Neuronal stem cell (in vitro differentiated cells): ENCODE measurements at regions not wholly inside any gene's neighbourhood (a gene's known extent, or its start where the extent isn't known, plus 50 kb on each side); places are given as distances from the start of the nearest gene placed in this dataset.
A peak's percentile ranks its signal among the peaks of the same experiment; 100 is the strongest.

Experiments used
- DNase-seq: peaks from one replicate; pipeline ENCODE4 v3.0.0-alpha.2; 2013; ENCODE audit warnings: low spot score
- H2AFZ ChIP-seq: one replicate; pipeline ENCODE4 v1.6.1; 2013; ENCODE audit warnings: mild to moderate bottlenecking, low read length, inconsistent platforms
- H2AK5ac ChIP-seq: 2 replicates; pipeline ENCODE4 v1.6.1; 2013; ENCODE audit warnings: low read depth, mild to moderate bottlenecking, inconsistent platforms, low read length, moderate library complexity, mixed read lengths
- H2BK120ac ChIP-seq: 2 replicates; pipeline ENCODE4 v1.6.1; 2013; ENCODE audit warnings: low read depth, mild to moderate bottlenecking, inconsistent platforms, low read length, moderate library complexity, mixed read lengths
- H2BK12ac ChIP-seq: one replicate; pipeline ENCODE4 v1.6.1; 2013; ENCODE audit warnings: low read length, inconsistent platforms
- H2BK15ac ChIP-seq: 2 replicates; pipeline ENCODE4 v1.6.1; 2013; ENCODE audit warnings: mild to moderate bottlenecking, low read length, inconsistent platforms, mixed read lengths
- H2BK5ac ChIP-seq: one replicate; pipeline ENCODE4 v1.6.1; 2013; ENCODE audit warnings: inconsistent platforms, mild to moderate bottlenecking, low read length, moderate library complexity
- H3K14ac ChIP-seq: one replicate; pipeline ENCODE4 v1.6.1; 2013; ENCODE audit warnings: low read length, inconsistent platforms
- H3K18ac ChIP-seq: 2 replicates; pipeline ENCODE4 v1.6.1; 2013; ENCODE audit warnings: low read length, inconsistent platforms
- H3K23ac ChIP-seq: 2 replicates; pipeline ENCODE4 v1.6.1; 2013; ENCODE audit warnings: low read depth, mild to moderate bottlenecking, mixed read lengths, low read length, inconsistent platforms; ENCODE audit not compliant: poor library complexity
- H3K27ac ChIP-seq: replicated peaks from 3 replicates; pipeline ENCODE4 v1.5.1; 2013; ENCODE audit warnings: low read length, inconsistent platforms
- H3K27me3 ChIP-seq, 3 experiments: 2 replicates each; pipeline ENCODE4 v1.6.1; 2013; ENCODE audit warnings: low read length in 3 of 3, mild to moderate bottlenecking in 2 of 3, inconsistent platforms in 1 of 3, low read depth in 1 of 3, mixed read lengths in 1 of 3, moderate library complexity in 1 of 3; ENCODE audit not compliant: control insufficient read depth in 3 of 3, insufficient read depth in 3 of 3
- H3K36me3 ChIP-seq, 2 donors: replicated peaks in 1 of 2; 2 replicates each; pipeline ENCODE4 v1.6.1; 2013; ENCODE audit warnings: low read length in 2 of 2; ENCODE audit not compliant: control insufficient read depth in 2 of 2, insufficient read depth in 2 of 2
- H3K4ac ChIP-seq: 2 replicates; pipeline ENCODE4 v1.6.1; 2013; ENCODE audit warnings: inconsistent platforms, mild to moderate bottlenecking, low read length, moderate library complexity
- H3K4me1 ChIP-seq, 2 donors: 1 replicate in 1 of 2; 2 replicates in 1 of 2; pipeline ENCODE4 v1.6.1; 2013; ENCODE audit warnings: low read length in 2 of 2, low read depth in 1 of 2; ENCODE audit not compliant: control insufficient read depth in 2 of 2, insufficient read depth in 1 of 2
- H3K4me2 ChIP-seq: one replicate; pipeline ENCODE4 v1.6.1; 2013; ENCODE audit warnings: mild to moderate bottlenecking, low read length, inconsistent platforms; ENCODE audit not compliant: insufficient read depth, poor library complexity, severe bottlenecking
- H3K4me3 ChIP-seq, 2 donors: 2 replicates each; pipeline ENCODE4 v1.5.1; 2013; ENCODE audit warnings: low read length in 2 of 2, mild to moderate bottlenecking in 2 of 2, inconsistent platforms in 1 of 2, moderate library complexity in 1 of 2
- H3K79me1 ChIP-seq: one replicate; pipeline ENCODE4 v1.6.1; 2013; ENCODE audit warnings: low read depth, mild to moderate bottlenecking, inconsistent platforms, low read length, moderate library complexity
- H3K9ac ChIP-seq: one replicate; pipeline ENCODE4 v1.6.1; 2013; ENCODE audit warnings: mild to moderate bottlenecking, low read depth, low read length, inconsistent platforms; ENCODE audit not compliant: poor library complexity
- H3K9me3 ChIP-seq, 2 donors: replicated peaks in 1 of 2; 2 replicates each; pipeline versions ENCODE3 to v1.6.1; 2013; ENCODE audit warnings: low read length in 2 of 2, mild to moderate bottlenecking in 2 of 2, inconsistent platforms in 1 of 2, low read depth in 1 of 2, mixed read lengths in 1 of 2, moderate library complexity in 1 of 2; ENCODE audit not compliant: control insufficient read depth in 2 of 2, insufficient read depth in 1 of 2
- H4K8ac ChIP-seq: one replicate; pipeline ENCODE4 v1.6.1; 2013; ENCODE audit warnings: low read depth, mild to moderate bottlenecking, inconsistent platforms, low read length, moderate library complexity
- H4K91ac ChIP-seq: one replicate; pipeline ENCODE4 v1.6.1; 2013; ENCODE audit warnings: low read length, low read depth, mild to moderate bottlenecking, inconsistent platforms; ENCODE audit not compliant: poor library complexity
- WGBS, 2 donors: extraction: QIAGEN DNeasy Blood & Tissue Kit; methylation state at CpG; one replicate each; pipeline ENCODE4 v1.1.7; 2013; ENCODE audit warnings: missing lambda C conversion rate in 2 of 2, mixed read lengths in 1 of 2; ENCODE audit not compliant: insufficient read length in 2 of 2, insufficient replicate concordance in 1 of 2; ENCODE audit errors: extremely low coverage in 2 of 2; 5-methylcytosine and 5-hydroxymethylcytosine counted together

DNA sequence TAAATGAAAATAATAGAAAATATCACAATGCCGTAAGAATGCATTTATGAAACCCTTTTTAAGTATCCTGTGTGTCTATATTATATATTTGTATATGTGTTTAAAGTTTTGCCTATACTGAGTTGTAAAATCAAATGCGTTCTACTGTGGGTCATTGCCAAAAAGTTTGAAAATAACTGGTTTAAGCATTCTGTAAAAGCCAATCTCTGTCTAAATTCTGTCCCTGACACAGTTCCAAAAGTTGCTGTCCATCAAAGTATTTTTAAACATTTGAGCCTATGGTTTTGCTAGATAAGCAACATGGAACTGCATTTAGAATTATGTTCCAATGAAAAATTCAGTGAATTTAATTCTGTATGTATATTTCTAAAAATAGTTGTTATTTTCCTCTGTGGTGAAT lies 1360.4 kb upstream of the CRIM1 start:
- H3K9me3 ChIP-seq, result no peaks in the 10 kb centered on the region
- H3K27me3 ChIP-seq, result no peaks in the 10 kb centered on the region
- no peak overlapping the region for H3K4me3 ChIP-seq
- no peak overlapping the region for H4K8ac ChIP-seq
- no CpG with 5 or more reads among the region's 2 CpGs for WGBS, 2 donors
- H3K23ac ChIP-seq, result no peak overlapping the region
- no peaks in the 10 kb centered on the region for H3K36me3 ChIP-seq
- H3K9ac ChIP-seq, result no peak overlapping the region
- H2BK15ac ChIP-seq, result no peak overlapping the region
- H3K79me1 ChIP-seq, result no peaks in the 10 kb centered on the region
- H2AFZ ChIP-seq, result no peak overlapping the region
- no peaks in the 10 kb centered on the region for H3K4me1 ChIP-seq
- no peak overlapping the region for H3K4me2 ChIP-seq
- H2AK5ac ChIP-seq, result no peak overlapping the region
- no peak overlapping the region for H3K27ac ChIP-seq
- no peak overlapping the region for H4K91ac ChIP-seq
- no peak overlapping the region for H3K18ac ChIP-seq
- no peak overlapping the region for H2BK120ac ChIP-seq
- no peak for DNase-seq
- no peak overlapping the region for H3K14ac ChIP-seq
- no peak overlapping the region for H3K4ac ChIP-seq
- no peak overlapping the region for H2BK5ac ChIP-seq
- no peak overlapping the region for H2BK12ac ChIP-seq

DNA sequence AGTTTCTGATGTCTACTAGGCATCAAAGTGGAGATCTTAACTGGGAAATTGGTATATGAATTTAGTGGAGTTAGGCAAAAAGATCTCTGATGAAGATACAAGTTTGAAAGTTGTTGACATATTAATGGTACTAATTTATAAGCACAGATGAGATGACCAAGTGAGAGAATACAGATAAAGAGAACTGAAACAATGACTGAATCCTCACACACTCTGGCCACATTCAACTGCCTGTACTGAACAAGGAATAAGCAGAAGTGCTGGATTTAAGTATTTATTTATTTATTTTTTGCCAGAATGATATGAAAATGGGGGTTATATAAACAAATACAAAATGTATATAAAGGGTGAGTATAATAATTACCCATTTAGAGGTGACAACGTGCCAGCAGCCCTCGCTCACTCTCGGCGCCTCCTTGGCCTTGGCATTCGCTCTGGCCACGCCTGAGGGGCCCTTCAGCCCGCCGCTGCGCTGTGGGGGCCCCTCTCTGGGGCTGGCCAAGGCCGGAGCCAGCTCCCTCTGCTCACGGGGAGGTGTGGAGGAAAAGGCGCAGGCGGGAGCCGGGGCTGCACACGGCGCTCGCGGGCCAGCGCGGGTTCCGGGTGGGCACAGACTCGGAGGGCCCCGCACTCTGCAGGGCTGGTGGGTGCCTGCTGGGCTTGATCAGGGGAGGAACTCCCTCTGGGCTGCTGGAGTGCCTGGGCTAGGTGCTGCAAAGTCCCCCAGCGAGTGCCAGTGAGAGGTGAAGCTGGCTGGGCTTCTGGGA lies 1363.9 kb upstream of the CRIM1 start:
- Histone ChIP-seq H3K4ac (no peak overlapping the region), H3K36me3 (no peaks in the 10 kb centered on the region), H3K9me3 (no peaks in the 10 kb centered on the region), H2AK5ac (no peak overlapping the region), H2BK5ac (no peak overlapping the region), H3K18ac (no peak overlapping the region), H3K27ac (no peak overlapping the region), H3K9ac (no peak overlapping the region), H2BK120ac (no peak overlapping the region), H4K8ac (no peak overlapping the region), H2BK15ac (no peak overlapping the region), H3K4me1 (no peaks in the 10 kb centered on the region), H2AFZ (no peak overlapping the region), H3K4me2 (no peak overlapping the region), H3K14ac (no peak overlapping the region), H3K79me1 (no peaks in the 10 kb centered on the region), H3K27me3 (no peaks in the 10 kb centered on the region), H3K4me3 (no peak overlapping the region), H3K23ac (no peak overlapping the region), H4K91ac (no peak overlapping the region), H2BK12ac (no peak overlapping the region)
- DNase-seq, result no peak
- WGBS, 2 donors, result no CpG with 5 or more reads among the region's 24 CpGs

GRCh38 chr2:34985474-34985873 lies 1370.1 kb upstream of the CRIM1 start:
- Histone ChIP-seq H3K4me1 (no peaks in the 10 kb centered on the region), H3K18ac (no peak overlapping the region), H2BK120ac (no peak overlapping the region), H3K27me3 (no peaks in the 10 kb centered on the region), H2BK15ac (no peak overlapping the region), H4K8ac (no peak overlapping the region), H3K4me3 (no peak overlapping the region), H2AK5ac (no peak overlapping the region), H2BK12ac (no peak overlapping the region), H3K9me3 (no peaks in the 10 kb centered on the region), H3K36me3 (no peaks in the 10 kb centered on the region), H3K23ac (no peak overlapping the region), H3K4ac (no peak overlapping the region), H2BK5ac (no peak overlapping the region), H3K9ac (no peak overlapping the region), H3K79me1 (no peaks in the 10 kb centered on the region), H4K91ac (no peak overlapping the region), H3K4me2 (no peak overlapping the region), H2AFZ (no peak overlapping the region), H3K27ac (peak overlapping the region; percentile 39), H3K14ac (no peak overlapping the region)
- DNase-seq, result no peak

- WGBS, 2 donors, result no CpG with 5 or more reads among the region's 1 CpG
- Histone ChIP-seq H4K91ac (no peak overlapping the region), H2AFZ (no peak overlapping the region), H3K27me3 (no peaks in the 10 kb centered on the region), H3K4me1 (no peaks in the 10 kb centered on the region), H3K9ac (no peak overlapping the region), H3K4ac (no peak overlapping the region), H2BK12ac (peak overlapping the region; percentile 58), H3K79me1 (no peaks in the 10 kb centered on the region), H3K36me3 (no peaks in the 10 kb centered on the region), H3K9me3 (no peaks in the 10 kb centered on the region), H3K23ac (no peak overlapping the region), H3K14ac (no peak overlapping the region), H2AK5ac (no peak overlapping the region), H2BK5ac (no peak overlapping the region), H3K4me3 (no peak overlapping the region), H2BK15ac (no peak overlapping the region), H3K4me2 (no peak overlapping the region), H2BK120ac (no peak overlapping the region), H3K27ac (no peak overlapping the region), H3K18ac (no peak overlapping the region), H4K8ac (no peak overlapping the region)
- DNase-seq, result no peak
Observed at GRCh38 chr2:34980689-34981088, 1374.9 kb upstream of the CRIM1 start.
